Common myeloid progenitor, CD34-positive (primary cell): ENCODE measurements at regions not wholly inside any gene's neighbourhood (a gene's known extent, or its start where the extent isn't known, plus 50 kb on each side); places are given as distances from the start of the nearest gene placed in this dataset.

ENCODE experiments used
- CTCF ChIA-PET: fragments of 350-600 bp; sonication (Branson Sonifier 250); formaldehyde crosslinking; loops from one replicate; lab custom pipeline; 2021; ENCODE audit warnings: antibody characterized with exemption; lab: Charles Lee
- POLR2A ChIA-PET: fragments of 350-600 bp; sonication (Branson Sonifier 250); formaldehyde crosslinking; loops from one replicate; lab custom pipeline; 2021; ENCODE audit warnings: antibody characterized with exemption; lab: Charles Lee
- DNase-seq, 3 donors: peaks; one replicate each; pipeline versions ENCODE4 v3.0.0 to v3.0.0-alpha.2; 2013
- H3K27ac ChIP-seq, 2 experiments: 1 replicate in 1 of 2; 2 replicates in 1 of 2; pipeline ENCODE4 v1.7.0; 2013; ENCODE audit warnings: inconsistent platforms in 2 of 2, low read length in 2 of 2, mild to moderate bottlenecking in 2 of 2, low read depth in 1 of 2, moderate library complexity in 1 of 2; ENCODE audit not compliant: severe bottlenecking in 2 of 2, insufficient read depth in 1 of 2, poor library complexity in 1 of 2
- H3K27me3 ChIP-seq, 5 experiments: replicated peaks in 2 of 5; 1 replicate in 3 of 5; 2 replicates in 2 of 5; pipeline versions ENCODE4 v1.6.1 to v1.7.0; 2013; ENCODE audit warnings: low read length in 4 of 5, mild to moderate bottlenecking in 2 of 5, moderate library complexity in 2 of 5, inconsistent platforms in 1 of 5; ENCODE audit not compliant: insufficient read depth in 5 of 5, control insufficient read depth in 4 of 5
- H3K36me3 ChIP-seq, 4 experiments: 1 replicate in 2 of 4; 2 replicates in 2 of 4; pipeline versions ENCODE4 v1.6.1 to v1.7.0; 2013; ENCODE audit warnings: low read length in 3 of 4, control low read depth in 1 of 4, mild to moderate bottlenecking in 1 of 4; ENCODE audit not compliant: control insufficient read depth in 4 of 4, insufficient read depth in 4 of 4
- H3K4me1 ChIP-seq, 4 experiments: 1 replicate in 3 of 4; 2 replicates in 1 of 4; pipeline versions ENCODE4 v1.6.1 to v1.7.1; 2013; ENCODE audit warnings: low read length in 3 of 4, mild to moderate bottlenecking in 3 of 4, control low read depth in 1 of 4, inconsistent platforms in 1 of 4, moderate library complexity in 1 of 4; ENCODE audit not compliant: control insufficient read depth in 4 of 4, insufficient read depth in 4 of 4; ENCODE audit errors: control extremely low read depth in 1 of 4
- H3K4me3 ChIP-seq, 7 experiments: 1 replicate in 4 of 7; 2 replicates in 3 of 7; pipeline versions ENCODE4 v1.5.1 to v1.7.0; 2013; ENCODE audit warnings: mild to moderate bottlenecking in 7 of 7, low read length in 6 of 7, moderate library complexity in 6 of 7, inconsistent platforms in 2 of 7, low read depth in 2 of 7, control low read depth in 1 of 7; ENCODE audit not compliant: insufficient read depth in 4 of 7, control insufficient read depth in 1 of 7; ENCODE audit errors: extremely low read depth in 1 of 7
- H3K9me3 ChIP-seq, 5 experiments: 1 replicate in 4 of 5; 2 replicates in 1 of 5; pipeline versions ENCODE4 v1.6.1 to v1.7.1; 2013; ENCODE audit warnings: low read length in 4 of 5, mild to moderate bottlenecking in 2 of 5, inconsistent platforms in 1 of 5, low read depth in 1 of 5, moderate library complexity in 1 of 5; ENCODE audit not compliant: control insufficient read depth in 4 of 5, insufficient read depth in 2 of 5; ENCODE audit errors: control extremely low read depth in 1 of 5
- WGBS: methylation state at CpG from one replicate; pipeline ENCODE4 v1.1.5; 2013; ENCODE audit not compliant: insufficient coverage; 5-methylcytosine and 5-hydroxymethylcytosine counted together

GRCh38 chr17:10987786-10988185 is 149.9 kb upstream of the PIRT start:
- Histone ChIP-seq H3K9me3 (peaks cover 0 to 5% (median 0%) of the 10 kb centered on the region in 5 experiments), H3K36me3 (no peaks in the 10 kb centered on the region), H3K27ac (no peak overlapping the region), H3K27me3 (no peaks in the 10 kb centered on the region), H3K4me1 (no peaks in the 10 kb centered on the region), H3K4me3 (no peak overlapping the region)
- DNase-seq = no peak
- ChIA-PET CTCF (no interaction called here), POLR2A (no interaction called here)
- WGBS = 98% methylated on average over 5 of the region's 5 CpGs

DNA sequence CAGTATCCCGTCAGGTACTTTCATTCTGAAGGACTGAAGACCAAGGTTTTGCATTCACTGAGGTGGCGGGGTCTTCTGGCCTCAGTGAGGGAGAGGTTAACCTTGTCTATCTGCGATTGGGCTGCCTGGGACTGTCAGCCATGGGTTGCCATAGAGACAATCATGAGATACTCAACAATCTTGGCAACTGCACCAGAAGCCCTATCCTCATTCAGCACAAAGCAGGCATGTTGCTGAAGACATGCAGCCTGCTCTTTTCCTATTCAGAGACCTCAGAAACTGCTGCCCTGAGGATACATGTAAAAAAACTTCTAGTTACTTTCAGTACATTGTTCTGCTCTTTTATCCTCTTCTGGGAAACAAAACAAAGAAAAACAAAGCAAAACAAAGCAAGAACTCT is 146.3 kb upstream of the PIRT start:
- H3K27ac ChIP-seq = no peak overlapping the region
- H3K9me3 ChIP-seq = peaks cover 0 to 5% (median 0%) of the 10 kb centered on the region in 5 experiments
- no peaks in the 10 kb centered on the region for H3K27me3 ChIP-seq
- no peak overlapping the region for H3K4me3 ChIP-seq
- ChIA-PET CTCF (no interaction called here), POLR2A (no interaction called here)
- no peak for DNase-seq
- 100% methylated on average over 3 of the region's 3 CpGs for WGBS
- no peaks in the 10 kb centered on the region for H3K36me3 ChIP-seq
- H3K4me1 ChIP-seq = no peaks in the 10 kb centered on the region

DNA sequence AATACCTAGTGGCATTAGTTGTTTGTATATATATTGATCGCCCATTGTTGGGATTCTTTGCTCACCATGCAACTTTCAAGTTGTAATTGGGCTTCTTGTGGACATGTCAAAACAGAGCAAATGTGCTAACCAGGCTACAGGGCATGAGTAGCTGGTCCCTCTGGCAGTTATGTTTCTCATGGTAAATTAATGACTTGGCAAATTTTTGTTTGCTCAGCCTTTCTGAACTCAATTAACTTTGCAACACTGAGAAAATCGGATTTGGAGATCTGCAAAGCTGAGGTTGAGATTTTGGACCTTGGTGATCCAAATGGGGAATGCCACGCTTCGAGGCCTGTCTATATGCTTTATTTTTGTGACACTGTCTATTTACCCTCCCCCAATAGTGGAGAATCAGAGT is 138.5 kb upstream of the PIRT start:
- ChIA-PET POLR2A (no interaction called here), CTCF (no interaction called here)
- H3K4me3 ChIP-seq = no peak overlapping the region
- DNase-seq = no peak
- H3K4me1 ChIP-seq = no peaks in the 10 kb centered on the region
- no peaks in the 10 kb centered on the region for H3K36me3 ChIP-seq
- H3K27me3 ChIP-seq = no peaks in the 10 kb centered on the region
- H3K27ac ChIP-seq = no peak overlapping the region
- 100% methylated on average over 4 of the region's 4 CpGs for WGBS
- no peaks in the 10 kb centered on the region for H3K9me3 ChIP-seq

DNA sequence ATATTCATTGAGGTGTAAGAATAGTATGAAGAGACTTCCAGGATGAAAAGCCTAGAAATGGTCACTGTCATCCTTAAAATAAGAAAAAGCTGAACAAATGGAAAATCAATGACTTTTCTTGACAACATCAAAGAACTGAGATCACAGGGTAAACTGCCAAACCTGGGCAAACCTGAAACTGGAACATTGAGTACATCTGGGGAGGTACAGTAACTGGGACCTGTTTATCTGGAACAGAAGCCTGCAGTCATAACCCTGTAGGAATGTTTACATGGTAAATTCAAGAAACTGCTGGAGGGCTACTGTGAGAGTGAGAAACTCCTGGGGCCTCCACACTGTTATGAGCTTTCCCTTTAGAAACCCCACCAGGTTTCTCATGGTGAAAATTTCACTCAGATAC is 130.1 kb upstream of the PIRT start:
- ChIA-PET POLR2A (no interaction called here), CTCF (no interaction called here)

GRCh38 chr17:10956821-10957220 is 118.9 kb upstream of the PIRT start:
- H3K4me1 ChIP-seq = no peaks in the 10 kb centered on the region
- no peak overlapping the region for H3K4me3 ChIP-seq
- CTCF ChIA-PET = no interaction called here
- DNase-seq = no peak
- H3K9me3 ChIP-seq = peaks cover 0 to 2% (median 0%) of the 10 kb centered on the region in 5 experiments
- no peaks in the 10 kb centered on the region for H3K27me3 ChIP-seq
- no CpG with 5 or more reads among the region's 1 CpG for WGBS
- no peak overlapping the region for H3K27ac ChIP-seq
- no peaks in the 10 kb centered on the region for H3K36me3 ChIP-seq
- POLR2A ChIA-PET = no interaction called here

More for the DNA sequence above, 130.1 kb upstream of the PIRT start:
- Histone ChIP-seq H3K27me3 (no peaks in the 10 kb centered on the region), H3K36me3 (no peaks in the 10 kb centered on the region), H3K27ac (no peak overlapping the region), H3K4me3 (no peak overlapping the region), H3K9me3 (no peaks in the 10 kb centered on the region), H3K4me1 (no peaks in the 10 kb centered on the region)
- no peak for DNase-seq

DNA sequence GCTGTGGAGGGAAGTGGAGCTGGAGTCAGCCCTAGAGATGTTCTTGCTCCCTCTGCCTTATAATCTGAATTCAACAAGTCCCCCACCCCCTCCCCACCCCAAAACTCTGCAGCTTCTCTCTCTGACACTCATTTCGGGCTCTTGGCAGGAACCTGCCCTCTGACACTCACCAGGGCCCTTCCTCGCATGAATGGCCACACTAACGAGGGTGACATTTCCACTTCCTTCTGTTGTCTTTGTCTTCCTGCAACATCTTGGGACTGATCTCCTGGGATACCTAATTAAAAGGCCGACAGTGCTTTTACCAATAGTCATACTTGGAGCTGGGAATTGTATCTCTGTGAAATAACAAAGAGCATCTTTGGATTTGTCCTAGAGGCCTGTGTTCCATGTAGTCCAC is 106.9 kb upstream of the PIRT start:
- H3K36me3 ChIP-seq = no peaks in the 10 kb centered on the region
- peaks cover 0 to 2% (median 0%) of the 10 kb centered on the region in 5 experiments for H3K27me3 ChIP-seq
- POLR2A ChIA-PET = no interaction called here
- 7% methylated on average over 4 of the region's 4 CpGs for WGBS
- H3K9me3 ChIP-seq = no peaks in the 10 kb centered on the region
- CTCF ChIA-PET = no interaction called here
- no peak overlapping the region for H3K4me3 ChIP-seq
- H3K4me1 ChIP-seq = no peaks in the 10 kb centered on the region
- no peak overlapping the region for H3K27ac ChIP-seq
- no peak for DNase-seq

DNA sequence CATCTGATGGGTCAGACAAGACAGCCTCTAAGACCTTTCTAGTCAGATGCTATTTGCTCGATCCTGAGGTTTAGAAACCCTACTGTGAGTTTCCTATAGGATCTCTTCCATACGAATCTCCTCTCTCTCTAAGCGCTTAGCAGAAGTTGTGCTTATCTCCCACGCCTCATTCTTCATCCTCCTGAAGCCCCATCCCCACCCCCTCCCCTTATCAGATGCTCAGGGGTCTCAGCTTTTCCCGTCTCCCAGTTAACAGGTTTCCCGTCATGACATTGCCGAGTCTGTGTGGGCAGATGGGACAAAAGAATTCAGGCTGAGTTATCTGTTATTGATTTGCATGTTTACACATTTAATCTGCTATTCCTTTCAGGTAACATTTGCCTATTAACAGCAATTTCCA is 99.0 kb upstream of the PIRT start:
- 25% methylated on average over 4 of the region's 7 CpGs for whole genome bisulfite sequencing
- no peaks in the 10 kb centered on the region for H3K36me3 ChIP-seq
- no peaks in the 10 kb centered on the region for H3K9me3 ChIP-seq
- ChIA-PET POLR2A (no interaction called here), CTCF (no interaction called here)
- no peaks in the 10 kb centered on the region for H3K4me1 ChIP-seq
- no peak for DNase-seq
- H3K4me3 ChIP-seq = no peak overlapping the region
- peaks cover 0 to 3% (median 0%) of the 10 kb centered on the region in 5 experiments for H3K27me3 ChIP-seq
- no peak overlapping the region for H3K27ac ChIP-seq
